IMR-90 (cell line): ENCODE measurements at regions not wholly inside any gene's neighbourhood (a gene's known extent, or its start where the extent isn't known, plus 50 kb on each side); places are given as distances from the start of the nearest gene placed in this dataset.

Experiments
- ATAC-seq: fragments of 200-7000 bp; cut with Tn5 transposase; 2 replicates; pipeline ENCODE4 v1.9.1; 2020; ENCODE audit warnings: low read depth, mild to moderate bottlenecking, moderate library complexity
- BruUV-seq: library from RNA; stranded (reverse); fragments of 400-500 nt; replicated peaks from 2 replicates; lab custom pipeline; 2021; lab: Mats Ljungman, UMichigan
- CTCF ChIA-PET: fragments of 300-600 bp; formaldehyde crosslinking; extraction: SDS; loops from one replicate; lab custom pipeline; 2021; ENCODE audit warnings: antibody characterized with exemption; lab: Yijun Ruan, JAX
- POLR2A ChIA-PET: fragments of 300-600 bp; sonication (Branson Sonifier 250); formaldehyde crosslinking; loops from one replicate; lab custom pipeline; 2022; ENCODE audit warnings: antibody characterized with exemption; ENCODE audit not compliant: unreplicated experiment; lab: Charles Lee
- DNase-seq: peaks from one replicate; pipeline ENCODE4 v3.0.0; 2013
- H2AFZ ChIP-seq: replicated peaks from 2 replicates; pipeline ENCODE3; 2013; ENCODE audit warnings: low read length, mild to moderate bottlenecking; ENCODE audit not compliant: poor library complexity
- H2AK5ac ChIP-seq: 2 replicates; pipeline ENCODE4 v1.6.1; 2013; ENCODE audit warnings: low read depth, low read length, inconsistent platforms
- H2AK9ac ChIP-seq: replicated peaks from 2 replicates; pipeline ENCODE3; 2013; ENCODE audit warnings: mild to moderate bottlenecking, low read depth, low read length, moderate library complexity; ENCODE audit not compliant: poor library complexity
- H2BK120ac ChIP-seq: 2 replicates; pipeline ENCODE4 v1.6.1; 2013; ENCODE audit warnings: low read depth, low read length, inconsistent platforms
- H2BK15ac ChIP-seq: 3 replicates; pipeline ENCODE4 v1.6.1; 2013; ENCODE audit warnings: low read depth, low read length, inconsistent platforms
- H2BK20ac ChIP-seq: 2 replicates; pipeline ENCODE4 v1.6.1; 2013; ENCODE audit warnings: low read depth, mild to moderate bottlenecking, inconsistent platforms, low read length, moderate library complexity
- H2BK5ac ChIP-seq: 2 replicates; pipeline ENCODE4 v1.6.1; 2013; ENCODE audit warnings: mild to moderate bottlenecking, low read depth, low read length, inconsistent platforms; ENCODE audit not compliant: poor library complexity, severe bottlenecking
- H3K14ac ChIP-seq: replicated peaks from 2 replicates; pipeline ENCODE4 v1.6.1; 2013; ENCODE audit warnings: low read depth, low read length, inconsistent platforms
- H3K18ac ChIP-seq: 2 replicates; pipeline ENCODE4 v1.6.1; 2013; ENCODE audit warnings: low read depth, low read length, control low read depth
- H3K23ac ChIP-seq: 2 replicates; pipeline ENCODE4 v1.6.1; 2013; ENCODE audit warnings: low read depth, low read length, inconsistent platforms
- H3K27ac ChIP-seq: 2 replicates; pipeline ENCODE4 v1.5.1; 2013; ENCODE audit warnings: mild to moderate bottlenecking, control low read depth, low read length; ENCODE audit not compliant: insufficient read depth
- H3K27me3 ChIP-seq: 2 replicates; pipeline ENCODE4 v1.6.1; 2013; ENCODE audit warnings: low read length; ENCODE audit not compliant: control insufficient read depth, insufficient read depth
- H3K36me3 ChIP-seq: 2 replicates; pipeline ENCODE4 v1.6.1; 2013; ENCODE audit warnings: low read length, mixed read lengths; ENCODE audit not compliant: control insufficient read depth, insufficient read depth
- H3K4ac ChIP-seq: 2 replicates; pipeline ENCODE4 v1.6.1; 2013; ENCODE audit warnings: low read depth, low read length, inconsistent platforms
- H3K4me1 ChIP-seq: 2 replicates; pipeline ENCODE4 v1.6.1; 2013; ENCODE audit warnings: low read length, mixed read lengths; ENCODE audit not compliant: control insufficient read depth, insufficient read depth
- H3K4me2 ChIP-seq: 2 replicates; pipeline ENCODE4 v1.6.1; 2013; ENCODE audit warnings: low read depth, mild to moderate bottlenecking, control low read depth, low read length, moderate library complexity
- H3K4me3 ChIP-seq: 2 replicates; pipeline ENCODE4 v1.5.1; 2013; ENCODE audit warnings: low read depth, mild to moderate bottlenecking, control low read depth, low read length, moderate library complexity; ENCODE audit not compliant: insufficient read depth
- H3K56ac ChIP-seq: 2 replicates; pipeline ENCODE4 v1.6.1; 2013; ENCODE audit warnings: low read length, inconsistent platforms; ENCODE audit not compliant: insufficient read depth; ENCODE audit errors: extremely low read depth
- H3K79me1 ChIP-seq, 2 experiments: 2 replicates each; pipeline ENCODE4 v1.6.1; 2013; ENCODE audit warnings: low read length in 2 of 2, inconsistent platforms in 1 of 2, low read depth in 1 of 2
- H3K9ac ChIP-seq: 2 replicates; pipeline ENCODE4 v1.6.1; 2013; ENCODE audit warnings: low read depth, low read length, control low read depth
- H3K9me1 ChIP-seq: 2 replicates; pipeline ENCODE4 v1.6.1; 2013; ENCODE audit warnings: low read length, inconsistent platforms; ENCODE audit not compliant: insufficient read depth
- H3K9me3 ChIP-seq: 2 replicates; pipeline ENCODE4 v1.6.1; 2013; ENCODE audit warnings: low read length; ENCODE audit not compliant: control insufficient read depth, insufficient read depth
- H4K20me1 ChIP-seq: 2 replicates; pipeline ENCODE4 v1.6.1; 2013; ENCODE audit warnings: low read length, inconsistent platforms; ENCODE audit not compliant: insufficient read depth
- H4K5ac ChIP-seq: 2 replicates; pipeline ENCODE4 v1.6.1; 2013; ENCODE audit warnings: mild to moderate bottlenecking, low read depth, low read length, control low read depth
- H4K8ac ChIP-seq, 2 experiments: 2 replicates each; pipeline ENCODE4 v1.6.1; 2013; ENCODE audit warnings: low read depth in 2 of 2, low read length in 2 of 2, control low read depth in 1 of 2, inconsistent platforms in 1 of 2
- H4K91ac ChIP-seq: 2 replicates; pipeline ENCODE4 v1.6.1; 2013; ENCODE audit warnings: low read depth, low read length, inconsistent platforms; ENCODE audit not compliant: insufficient read depth
- BHLHE40 ChIP-seq: fragments of 150-350 bp; IDR thresholded peaks from 2 replicates; pipeline ENCODE4 v1.6.1; 2016; ENCODE audit warnings: mild to moderate bottlenecking, low read depth, low read length
- CEBPB ChIP-seq: IDR thresholded peaks from 2 replicates; pipeline ENCODE4 v1.6.1; 2012; ENCODE audit warnings: low read depth, low read length, improper control_type of control experiment
- CHD1 ChIP-seq: IDR thresholded peaks from 2 replicates; pipeline ENCODE4 v1.6.1; 2012; ENCODE audit warnings: low read depth, low read length, improper control_type of control experiment
- CTCF ChIP-seq: conservative IDR thresholded peaks from 2 replicates; pipeline ENCODE4 v1.5.1; 2012; ENCODE audit warnings: mild to moderate bottlenecking, low read depth, low read length, improper control_type of control experiment
- ELK1 ChIP-seq: fragments of 150-350 bp; IDR thresholded peaks from 2 replicates; pipeline ENCODE4 v1.6.1; 2016; ENCODE audit warnings: low read depth, mild to moderate bottlenecking, low read length, moderate library complexity, borderline replicate concordance
- FOS ChIP-seq: fragments of 150-350 bp; IDR thresholded peaks from 2 replicates; pipeline ENCODE4 v1.6.1; 2016; ENCODE audit warnings: low read depth, low read length
- MAFK ChIP-seq: IDR thresholded peaks from 2 replicates; pipeline ENCODE4 v1.6.1; 2012; ENCODE audit warnings: low read depth, low read length, improper control_type of control experiment
- MAZ ChIP-seq: IDR thresholded peaks from 2 replicates; pipeline ENCODE4 v1.6.1; 2012; ENCODE audit warnings: low read depth, mild to moderate bottlenecking, low read length, improper control_type of control experiment, moderate library complexity, borderline replicate concordance
- MXI1 ChIP-seq: IDR thresholded peaks from 2 replicates; pipeline ENCODE4 v1.6.1; 2012; ENCODE audit warnings: low read depth, mild to moderate bottlenecking, low read length, moderate library complexity, borderline replicate concordance
- NFE2L2 ChIP-seq: fragments of 150-350 bp; IDR thresholded peaks from 2 replicates; pipeline ENCODE4 v1.6.1; 2016; ENCODE audit warnings: low read depth, mild to moderate bottlenecking, low read length
- POLR2A ChIP-seq: IDR thresholded peaks from 2 replicates; pipeline ENCODE4 v1.6.1; 2012; ENCODE audit warnings: mild to moderate bottlenecking, low read depth, low read length
- RAD21 ChIP-seq: IDR thresholded peaks from 2 replicates; pipeline ENCODE4 v1.6.1; 2012; ENCODE audit warnings: low read length, improper control_type of control experiment
- RCOR1 ChIP-seq: IDR thresholded peaks from 2 replicates; pipeline ENCODE4 v1.6.1; 2012; ENCODE audit warnings: mild to moderate bottlenecking, low read length, improper control_type of control experiment; ENCODE audit not compliant: insufficient replicate concordance
- RFX5 ChIP-seq: IDR thresholded peaks from 2 replicates; pipeline ENCODE4 v1.8.0; 2012; ENCODE audit warnings: low read depth, mild to moderate bottlenecking, low read length, moderate library complexity
- SMC3 ChIP-seq: fragments of 150-350 bp; IDR thresholded peaks from 2 replicates; pipeline ENCODE4 v1.6.1; 2016; ENCODE audit warnings: low read depth, mild to moderate bottlenecking, antibody characterized with exemption, low read length, moderate library complexity
- USF2 ChIP-seq: fragments of 150-350 bp; IDR thresholded peaks from 2 replicates; pipeline ENCODE4 v1.6.1; 2017; ENCODE audit warnings: mild to moderate bottlenecking, antibody characterized with exemption, low read length, low read depth
- WGBS, 2 experiments: methylation state at CpG; one replicate each; pipeline versions ENCODE4 v1.1.5 to v1.1.7; 2013; ENCODE audit warnings: missing lambda C conversion rate in 2 of 2; ENCODE audit not compliant: insufficient read length in 1 of 2; ENCODE audit errors: extremely low coverage in 2 of 2; 5-methylcytosine and 5-hydroxymethylcytosine counted together
- dilution Hi-C: fragments of 300-500 bp; cut with HindIII; formaldehyde crosslinking; loops from one replicate; pipeline ENCODE4 v1.14.3; 2018; ENCODE audit warnings: low sequenced_read_pairs; ENCODE audit not compliant: unreplicated experiment
- in situ Hi-C: fragments of 300-500 bp; cut with MboI; formaldehyde crosslinking; loops from 3 replicates; pipeline ENCODE4 v1.14.3; 2019; ENCODE audit warnings: low sequenced_read_pairs, inconsistent platforms, mixed read lengths
- intact Hi-C: fragments of 100-400 bp; cut with micrococcal nuclease; formaldehyde crosslinking; loops from 2 replicates; pipeline ENCODE4 v1.10.0; 2022

GRCh38 chr5:142491679-142492078, 166.9 kb upstream of the SPRY4 start:
- 93% methylated on average over 3 of the region's 8 CpGs; no CpG with 5 or more reads in 1 of the 2 experiments for WGBS, 2 experiments

More at GRCh38 chr5:142491679-142492078, 166.9 kb upstream of the SPRY4 start:
- Histone ChIP-seq H4K8ac (no peak overlapping the region), H3K36me3 (no peaks in the 10 kb centered on the region), H3K4me3 (no peak overlapping the region), H2AK9ac (peak overlapping the region; percentile 30), H4K5ac (no peak overlapping the region), H3K9ac (no peak overlapping the region), H3K27me3 (no peaks in the 10 kb centered on the region), H3K4me1 (peaks cover 3% of the 10 kb centered on the region), H4K91ac (no peak overlapping the region; the same call in 1 of the 2 replicates), H3K9me1 (0 out of 2 replicates have a peak, but pooled peaks cover 10% of the 10 kb centered on the region), H3K56ac (no peak overlapping the region), H3K4ac (no peak overlapping the region), H3K9me3 (no peaks in the 10 kb centered on the region), H3K4me2 (no peak overlapping the region), H2BK20ac (no peak overlapping the region), H3K18ac (no peak overlapping the region), H3K14ac (no peak overlapping the region), H2BK15ac (no peak overlapping the region), H4K20me1 (no peaks in the 10 kb centered on the region), H2BK5ac (no peak overlapping the region), H2AK5ac (peak overlapping the region; percentile 33; the same call in 1 of the 2 replicates), H2AFZ (no peak overlapping the region), H2BK120ac (no peak overlapping the region), H3K79me1 (no peaks in the 10 kb centered on the region), H3K27ac (no peak overlapping the region), H3K23ac (no peak overlapping the region)
- dilution Hi-C loops (no loop called here), intact Hi-C loops (no loop called here), in situ Hi-C loops (no loop called here)
- no peak for ATAC-seq
- BruUV-seq: no TSS peak
- ChIA-PET POLR2A (no interaction called here), CTCF (interaction anchor here (0.6 kb wide), 2 partner anchors 147 to 174 kb away, joined by 3 to 5 read pairs; no protein-coding TSS in a partner anchor)
- DNase-seq: no peak
- no peak for TF ChIP-seq POLR2A
- TF ChIP-seq MXI1: no peak
- TF ChIP-seq CEBPB: no peak
- TF ChIP-seq ELK1: no peak
- TF ChIP-seq FOS: no peak
- no peak for TF ChIP-seq RCOR1
- no peak for TF ChIP-seq CTCF
- TF ChIP-seq MAFK: no peak
- TF ChIP-seq USF2: no peak
- TF ChIP-seq RAD21: no peak
- no peak for TF ChIP-seq CHD1
- no peak for TF ChIP-seq BHLHE40
- no peak for TF ChIP-seq SMC3
- no peak for TF ChIP-seq RFX5
- no peak for TF ChIP-seq MAZ
- TF ChIP-seq NFE2L2: no peak
